ENCODE measurements at regions not wholly inside any gene's neighbourhood (a gene's known extent, or its start where the extent isn't known, plus 50 kb on each side); places are given as distances from the start of the nearest gene placed in this dataset.

DNA sequence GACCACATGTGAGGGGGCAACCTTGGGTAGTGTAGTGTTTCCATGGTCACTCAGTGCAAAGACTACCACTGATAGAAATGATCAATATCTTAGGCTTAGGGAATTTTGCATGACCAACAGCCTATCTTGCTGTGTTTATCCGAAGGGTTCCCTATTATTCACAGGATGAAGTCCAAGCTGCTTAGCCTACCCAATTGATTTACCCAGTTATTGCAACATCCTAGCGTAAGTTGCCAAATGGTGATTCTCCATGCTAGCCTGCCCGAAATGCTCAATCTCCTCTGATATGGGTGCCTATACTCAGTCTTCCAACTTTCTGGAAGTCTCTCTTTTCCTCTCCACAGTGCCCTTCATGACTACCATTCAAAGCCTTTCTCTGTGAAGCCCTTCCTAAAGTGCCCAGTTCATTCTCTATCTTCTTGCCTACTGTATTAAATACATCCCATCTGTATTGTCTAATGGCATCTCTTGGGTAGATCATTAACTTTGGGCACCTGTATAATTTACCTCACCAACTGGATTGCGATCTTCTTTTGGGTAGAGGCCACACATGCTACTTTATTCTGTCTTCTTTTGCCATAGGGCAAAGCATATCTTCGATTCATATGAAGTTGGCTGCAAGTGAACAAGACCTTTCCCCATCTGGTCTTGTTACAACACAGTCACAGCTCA is 240.5 kb downstream of the CLIC5 start:
- Histone ChIP-seq H3K36me3 (ENCODE audit: insufficient read depth, insufficient read length, low read length) (no peaks in the 10 kb centered on the region), H3K4me3 (ENCODE audit: insufficient read length, low read depth) (no peak overlapping the region), H3K4me1 (ENCODE audit: insufficient read depth, insufficient read length) (no peaks in the 10 kb centered on the region), H3K9me3 (ENCODE audit: insufficient read depth, low read length) (no peaks in the 10 kb centered on the region), H3K27me3 (ENCODE audit: insufficient read depth, insufficient read length) (no peaks in the 10 kb centered on the region), H3K9ac (ENCODE audit: insufficient read length, low read depth) (no peak overlapping the region)
- no peak for DNase-seq (ENCODE audit: low read depth, low spot score)
- TF ChIP-seq ZNF274 (IDR thresholded peaks at IDR 0.05; ENCODE audit: low read depth, low read length) (no peak), SUZ12 (IDR thresholded peaks at IDR 0.05; ENCODE audit: extremely low read depth, insufficient read depth, insufficient read length) (no peak), YY1 (IDR thresholded peaks at IDR 0.05; ENCODE audit: insufficient read depth, insufficient read length) (no peak)

DNA sequence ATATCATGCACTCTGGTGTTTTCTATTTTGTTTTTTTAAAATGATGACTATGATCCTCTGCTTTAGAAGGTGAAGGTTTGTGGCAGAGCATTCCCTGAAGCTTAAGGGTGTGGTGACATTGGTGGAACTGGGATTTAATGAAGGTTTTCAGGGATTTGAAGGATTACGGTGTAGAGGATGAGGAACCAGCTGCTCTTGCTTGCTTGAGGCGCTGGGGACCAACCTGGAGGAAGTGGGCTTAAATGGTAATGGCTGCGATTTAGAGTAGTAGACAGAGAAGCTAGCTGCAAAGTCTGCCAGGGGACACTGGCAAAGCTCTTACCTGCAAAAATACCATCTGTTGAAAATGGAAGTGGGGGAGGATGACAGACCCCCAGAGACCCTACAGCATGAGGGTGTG is 241.8 kb downstream of the CLIC5 start:
- Histone ChIP-seq H3K9me3 (ENCODE audit: insufficient read depth, low read length) (no peaks in the 10 kb centered on the region), H3K9ac (ENCODE audit: insufficient read length, low read depth) (no peak overlapping the region), H3K36me3 (ENCODE audit: insufficient read depth, insufficient read length, low read length) (no peaks in the 10 kb centered on the region), H3K27me3 (ENCODE audit: insufficient read depth, insufficient read length) (no peaks in the 10 kb centered on the region), H3K4me3 (ENCODE audit: insufficient read length, low read depth) (no peak overlapping the region), H3K4me1 (ENCODE audit: insufficient read depth, insufficient read length) (no peaks in the 10 kb centered on the region)
- no peak for TF ChIP-seq YY1 (IDR thresholded peaks at IDR 0.05; ENCODE audit: insufficient read depth, insufficient read length)
- DNase-seq (ENCODE audit: low read depth, low spot score), result no peak

DNA sequence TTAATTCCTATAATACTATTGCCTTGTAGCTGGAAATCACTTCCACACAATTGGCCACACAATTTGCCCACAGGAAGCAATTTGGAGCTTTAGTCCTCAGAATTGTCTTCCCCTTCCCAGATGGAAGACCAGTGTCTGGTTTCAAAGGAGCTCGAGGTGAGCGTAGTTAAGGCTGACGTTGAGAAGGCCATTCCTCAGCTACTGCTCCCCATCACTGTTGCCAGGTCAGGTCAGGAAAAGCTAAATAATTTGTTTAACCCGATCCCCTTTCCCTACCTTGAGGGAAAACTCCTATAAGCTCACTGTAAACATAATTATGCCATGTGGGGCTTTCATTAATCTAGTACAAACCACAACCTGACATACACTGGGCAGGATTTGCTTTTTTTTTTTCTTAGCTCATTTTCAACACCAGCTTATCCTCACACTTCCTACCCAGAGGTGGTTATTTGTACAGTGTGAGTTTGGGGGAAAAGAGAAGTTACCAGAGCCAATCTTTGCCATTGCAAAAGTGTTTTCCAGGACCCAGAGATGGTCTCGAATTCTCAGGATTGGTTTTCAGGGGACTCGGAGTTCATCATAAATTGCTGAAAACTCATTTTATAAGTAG is 242.7 kb downstream of the CLIC5 start:
- no peak for DNase-seq (ENCODE audit: low read depth, low spot score)
- Histone ChIP-seq H3K27me3 (ENCODE audit: insufficient read depth, insufficient read length) (no peaks in the 10 kb centered on the region), H3K9me3 (ENCODE audit: insufficient read depth, low read length) (no peaks in the 10 kb centered on the region), H3K4me1 (ENCODE audit: insufficient read depth, insufficient read length) (no peaks in the 10 kb centered on the region), H3K36me3 (ENCODE audit: insufficient read depth, insufficient read length, low read length) (no peaks in the 10 kb centered on the region), H3K4me3 (ENCODE audit: insufficient read length, low read depth) (no peak overlapping the region), H3K9ac (ENCODE audit: insufficient read length, low read depth) (no peak overlapping the region)
- no peak for TF ChIP-seq SUZ12 (IDR thresholded peaks at IDR 0.05; ENCODE audit: extremely low read depth, insufficient read depth, insufficient read length)
- TF ChIP-seq ZNF274 (IDR thresholded peaks at IDR 0.05; ENCODE audit: low read depth, low read length), result no peak
- TF ChIP-seq YY1 (IDR thresholded peaks at IDR 0.05; ENCODE audit: insufficient read depth, insufficient read length), result no peak

DNA sequence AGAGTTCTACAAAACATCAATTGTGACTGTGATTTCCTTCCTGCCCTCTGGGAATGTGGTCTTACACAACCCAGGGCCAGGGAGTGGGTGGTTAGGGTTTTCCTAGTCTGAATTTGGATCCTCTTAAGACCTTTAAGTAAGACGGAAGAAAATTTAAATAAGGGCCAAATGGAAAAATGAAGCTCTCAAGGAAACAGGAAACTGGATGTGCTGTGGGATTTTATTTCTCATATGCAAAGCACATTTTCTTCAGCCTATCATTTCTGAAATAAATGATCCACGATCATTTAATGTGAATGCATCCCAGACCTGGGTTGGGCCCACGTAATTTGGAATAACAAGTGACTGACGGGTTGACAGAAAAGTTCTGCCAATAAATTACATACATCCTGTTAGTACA is 243.6 kb downstream of the CLIC5 start:
- no peaks in the 10 kb centered on the region for H3K9me3 ChIP-seq (ENCODE audit: insufficient read depth, low read length)
- no peak overlapping the region for H3K9ac ChIP-seq (ENCODE audit: insufficient read length, low read depth)
- H3K4me1 ChIP-seq (ENCODE audit: insufficient read depth, insufficient read length), result no peaks in the 10 kb centered on the region
- no peak overlapping the region for H3K4me3 ChIP-seq (ENCODE audit: insufficient read length, low read depth)
- H3K27me3 ChIP-seq (ENCODE audit: insufficient read depth, insufficient read length), result no peaks in the 10 kb centered on the region
- no peak for TF ChIP-seq ZNF274 (IDR thresholded peaks at IDR 0.05; ENCODE audit: low read depth, low read length)
- no peak for TF ChIP-seq SUZ12 (IDR thresholded peaks at IDR 0.05; ENCODE audit: extremely low read depth, insufficient read depth, insufficient read length)
- TF ChIP-seq YY1 (IDR thresholded peaks at IDR 0.05; ENCODE audit: insufficient read depth, insufficient read length), result no peak
- H3K36me3 ChIP-seq (ENCODE audit: insufficient read depth, insufficient read length, low read length), result no peaks in the 10 kb centered on the region
- DNase-seq (ENCODE audit: low read depth, low spot score), result no peak

DNA sequence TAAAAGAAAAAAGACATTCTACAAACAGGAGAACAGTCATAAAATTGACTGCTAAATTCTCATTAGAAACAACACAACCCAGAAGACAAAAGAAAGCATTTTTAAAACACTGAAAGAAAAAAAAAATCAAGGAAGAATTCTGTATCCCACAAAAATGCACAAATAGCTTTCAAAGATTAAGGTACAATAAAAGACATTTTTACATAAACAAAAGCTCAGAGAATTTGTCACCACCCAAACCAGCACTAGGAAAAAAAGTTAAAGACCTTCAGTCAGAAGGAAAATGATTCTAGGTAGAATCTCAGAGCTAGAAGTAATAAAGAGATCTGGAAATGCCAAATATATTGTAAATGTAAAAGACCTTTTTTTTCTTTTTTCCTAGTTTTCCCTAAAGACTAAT is 252.4 kb downstream of the CLIC5 start:
- no peaks in the 10 kb centered on the region for H3K4me1 ChIP-seq (ENCODE audit: insufficient read depth, insufficient read length)
- no peaks in the 10 kb centered on the region for H3K36me3 ChIP-seq (ENCODE audit: insufficient read depth, insufficient read length, low read length)
- no peaks in the 10 kb centered on the region for H3K27me3 ChIP-seq (ENCODE audit: insufficient read depth, insufficient read length)
- H3K9ac ChIP-seq (ENCODE audit: insufficient read length, low read depth), result no peak overlapping the region
- H3K9me3 ChIP-seq (ENCODE audit: insufficient read depth, low read length), result peaks cover 7% of the 10 kb centered on the region
- TF ChIP-seq YY1 (IDR thresholded peaks at IDR 0.05; ENCODE audit: insufficient read depth, insufficient read length), result no peak
- TF ChIP-seq SUZ12 (IDR thresholded peaks at IDR 0.05; ENCODE audit: extremely low read depth, insufficient read depth, insufficient read length), result no peak
- TF ChIP-seq ZNF274 (IDR thresholded peaks at IDR 0.05; ENCODE audit: low read depth, low read length), result no peak
- DNase-seq (ENCODE audit: low read depth, low spot score), result no peak
- H3K4me3 ChIP-seq (ENCODE audit: insufficient read length, low read depth), result no peak overlapping the region

DNA sequence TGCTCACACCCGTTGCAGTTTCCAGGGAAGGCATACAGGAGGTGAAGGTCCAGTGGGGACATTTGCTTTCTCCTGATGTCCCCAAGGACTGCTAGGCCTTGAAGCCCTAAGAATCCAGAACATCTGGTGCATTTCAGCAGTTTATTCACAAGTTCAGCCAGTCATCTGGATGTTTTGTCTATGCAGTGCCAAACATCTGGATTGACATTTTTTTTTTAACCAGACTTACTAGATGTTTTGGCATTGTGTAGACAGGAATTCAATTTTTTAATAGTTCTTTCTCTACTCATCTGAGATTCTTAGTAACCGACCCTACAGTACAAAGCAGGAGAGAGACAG is 256.2 kb downstream of the CLIC5 start:
- no peaks in the 10 kb centered on the region for H3K4me1 ChIP-seq (ENCODE audit: insufficient read depth, insufficient read length)
- peaks cover 7% of the 10 kb centered on the region for H3K9me3 ChIP-seq (ENCODE audit: insufficient read depth, low read length)
- H3K4me3 ChIP-seq (ENCODE audit: insufficient read length, low read depth), result no peak overlapping the region
- H3K36me3 ChIP-seq (ENCODE audit: insufficient read depth, insufficient read length, low read length), result no peaks in the 10 kb centered on the region
- no peak for TF ChIP-seq ZNF274 (IDR thresholded peaks at IDR 0.05; ENCODE audit: low read depth, low read length)
- no peak for TF ChIP-seq YY1 (IDR thresholded peaks at IDR 0.05; ENCODE audit: insufficient read depth, insufficient read length)
- no peak for TF ChIP-seq SUZ12 (IDR thresholded peaks at IDR 0.05; ENCODE audit: extremely low read depth, insufficient read depth, insufficient read length)
- H3K27me3 ChIP-seq (ENCODE audit: insufficient read depth, insufficient read length), result no peaks in the 10 kb centered on the region
- no peak for DNase-seq (ENCODE audit: low read depth, low spot score)
- H3K9ac ChIP-seq (ENCODE audit: insufficient read length, low read depth), result no peak overlapping the region

DNA sequence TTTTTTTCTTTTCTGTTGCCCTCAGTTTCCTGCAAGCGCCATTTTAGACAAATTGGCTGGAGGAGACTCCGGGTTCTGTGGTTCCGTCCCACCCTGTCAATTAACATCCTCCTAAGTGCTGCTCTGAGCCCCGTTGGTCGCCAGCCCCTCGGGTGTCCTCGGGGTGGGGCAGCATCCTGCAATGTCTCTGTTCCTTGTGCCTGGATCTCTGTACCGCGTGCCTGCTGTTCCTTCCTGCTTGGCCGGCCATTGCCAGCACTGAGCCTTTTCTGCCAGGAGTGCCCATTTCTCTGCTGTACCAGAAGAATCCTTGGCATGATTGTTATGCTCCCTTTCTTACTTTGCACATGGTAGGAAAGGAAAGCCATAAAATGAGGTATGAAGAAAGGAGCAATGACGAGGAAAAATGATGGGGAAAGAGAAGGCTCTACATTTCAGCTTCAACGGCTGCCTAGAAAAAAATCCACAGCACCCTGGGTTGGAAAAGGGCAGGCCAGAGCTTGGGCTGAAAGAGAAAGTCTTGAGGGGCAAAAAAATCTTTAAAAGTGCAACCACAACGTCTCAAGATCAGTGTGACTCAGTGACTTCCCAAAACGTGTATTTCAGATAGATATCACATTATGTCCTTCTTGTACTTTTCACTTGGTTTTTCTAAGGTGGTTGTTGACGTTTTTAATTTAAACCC is 256.7 kb downstream of the CLIC5 start:
- Histone ChIP-seq H3K4me1 (ENCODE audit: insufficient read depth, insufficient read length) (no peaks in the 10 kb centered on the region), H3K36me3 (ENCODE audit: insufficient read depth, insufficient read length, low read length) (no peaks in the 10 kb centered on the region), H3K9me3 (ENCODE audit: insufficient read depth, low read length) (peaks cover 5% of the 10 kb centered on the region), H3K4me3 (ENCODE audit: insufficient read length, low read depth) (no peak overlapping the region), H3K27me3 (ENCODE audit: insufficient read depth, insufficient read length) (no peaks in the 10 kb centered on the region), H3K9ac (ENCODE audit: insufficient read length, low read depth) (no peak overlapping the region)
- no peak for DNase-seq (ENCODE audit: low read depth, low spot score)
- TF ChIP-seq ZNF274 (IDR thresholded peaks at IDR 0.05; ENCODE audit: low read depth, low read length) (no peak), YY1 (IDR thresholded peaks at IDR 0.05; ENCODE audit: insufficient read depth, insufficient read length) (no peak), SUZ12 (IDR thresholded peaks at IDR 0.05; ENCODE audit: extremely low read depth, insufficient read depth, insufficient read length) (no peak)

All from NT2/D1 (cell line).